IMR-90 (cell line): ENCODE measurements at regions not wholly inside any gene's neighbourhood (a gene's known extent, or its start where the extent isn't known, plus 50 kb on each side); places are given as distances from the start of the nearest gene placed in this dataset.

Experiments used
- ATAC-seq: fragments of 200-7000 bp; cut with Tn5 transposase; 2 replicates; pipeline ENCODE4 v1.9.1; 2020; ENCODE audit warnings: low read depth, mild to moderate bottlenecking, moderate library complexity
- BruUV-seq: library from RNA; stranded (reverse); fragments of 400-500 nt; replicated peaks from 2 replicates; lab custom pipeline; 2021; lab: Mats Ljungman, UMichigan
- CTCF ChIA-PET: fragments of 300-600 bp; formaldehyde crosslinking; extraction: SDS; loops from one replicate; lab custom pipeline; 2021; ENCODE audit warnings: antibody characterized with exemption; lab: Yijun Ruan, JAX
- POLR2A ChIA-PET: fragments of 300-600 bp; sonication (Branson Sonifier 250); formaldehyde crosslinking; loops from one replicate; lab custom pipeline; 2022; ENCODE audit warnings: antibody characterized with exemption; ENCODE audit not compliant: unreplicated experiment; lab: Charles Lee
- DNase-seq: peaks from one replicate; pipeline ENCODE4 v3.0.0; 2013
- H2AFZ ChIP-seq: replicated peaks from 2 replicates; pipeline ENCODE3; 2013; ENCODE audit warnings: low read length, mild to moderate bottlenecking; ENCODE audit not compliant: poor library complexity
- H2AK5ac ChIP-seq: 2 replicates; pipeline ENCODE4 v1.6.1; 2013; ENCODE audit warnings: low read depth, low read length, inconsistent platforms
- H2AK9ac ChIP-seq: replicated peaks from 2 replicates; pipeline ENCODE3; 2013; ENCODE audit warnings: mild to moderate bottlenecking, low read depth, low read length, moderate library complexity; ENCODE audit not compliant: poor library complexity
- H2BK120ac ChIP-seq: 2 replicates; pipeline ENCODE4 v1.6.1; 2013; ENCODE audit warnings: low read depth, low read length, inconsistent platforms
- H2BK15ac ChIP-seq: 3 replicates; pipeline ENCODE4 v1.6.1; 2013; ENCODE audit warnings: low read depth, low read length, inconsistent platforms
- H2BK20ac ChIP-seq: 2 replicates; pipeline ENCODE4 v1.6.1; 2013; ENCODE audit warnings: low read depth, mild to moderate bottlenecking, inconsistent platforms, low read length, moderate library complexity
- H2BK5ac ChIP-seq: 2 replicates; pipeline ENCODE4 v1.6.1; 2013; ENCODE audit warnings: mild to moderate bottlenecking, low read depth, low read length, inconsistent platforms; ENCODE audit not compliant: poor library complexity, severe bottlenecking
- H3K14ac ChIP-seq: replicated peaks from 2 replicates; pipeline ENCODE4 v1.6.1; 2013; ENCODE audit warnings: low read depth, low read length, inconsistent platforms
- H3K18ac ChIP-seq: 2 replicates; pipeline ENCODE4 v1.6.1; 2013; ENCODE audit warnings: low read depth, low read length, control low read depth
- H3K23ac ChIP-seq: 2 replicates; pipeline ENCODE4 v1.6.1; 2013; ENCODE audit warnings: low read depth, low read length, inconsistent platforms
- H3K27ac ChIP-seq: 2 replicates; pipeline ENCODE4 v1.5.1; 2013; ENCODE audit warnings: mild to moderate bottlenecking, control low read depth, low read length; ENCODE audit not compliant: insufficient read depth
- H3K27me3 ChIP-seq: 2 replicates; pipeline ENCODE4 v1.6.1; 2013; ENCODE audit warnings: low read length; ENCODE audit not compliant: control insufficient read depth, insufficient read depth
- H3K36me3 ChIP-seq: 2 replicates; pipeline ENCODE4 v1.6.1; 2013; ENCODE audit warnings: low read length, mixed read lengths; ENCODE audit not compliant: control insufficient read depth, insufficient read depth
- H3K4ac ChIP-seq: 2 replicates; pipeline ENCODE4 v1.6.1; 2013; ENCODE audit warnings: low read depth, low read length, inconsistent platforms
- H3K4me1 ChIP-seq: 2 replicates; pipeline ENCODE4 v1.6.1; 2013; ENCODE audit warnings: low read length, mixed read lengths; ENCODE audit not compliant: control insufficient read depth, insufficient read depth
- H3K4me2 ChIP-seq: 2 replicates; pipeline ENCODE4 v1.6.1; 2013; ENCODE audit warnings: low read depth, mild to moderate bottlenecking, control low read depth, low read length, moderate library complexity
- H3K4me3 ChIP-seq: 2 replicates; pipeline ENCODE4 v1.5.1; 2013; ENCODE audit warnings: low read depth, mild to moderate bottlenecking, control low read depth, low read length, moderate library complexity; ENCODE audit not compliant: insufficient read depth
- H3K56ac ChIP-seq: 2 replicates; pipeline ENCODE4 v1.6.1; 2013; ENCODE audit warnings: low read length, inconsistent platforms; ENCODE audit not compliant: insufficient read depth; ENCODE audit errors: extremely low read depth
- H3K79me1 ChIP-seq, 2 experiments: 2 replicates each; pipeline ENCODE4 v1.6.1; 2013; ENCODE audit warnings: low read length in 2 of 2, inconsistent platforms in 1 of 2, low read depth in 1 of 2
- H3K9ac ChIP-seq: 2 replicates; pipeline ENCODE4 v1.6.1; 2013; ENCODE audit warnings: low read depth, low read length, control low read depth
- H3K9me1 ChIP-seq: 2 replicates; pipeline ENCODE4 v1.6.1; 2013; ENCODE audit warnings: low read length, inconsistent platforms; ENCODE audit not compliant: insufficient read depth
- H3K9me3 ChIP-seq: 2 replicates; pipeline ENCODE4 v1.6.1; 2013; ENCODE audit warnings: low read length; ENCODE audit not compliant: control insufficient read depth, insufficient read depth
- H4K20me1 ChIP-seq: 2 replicates; pipeline ENCODE4 v1.6.1; 2013; ENCODE audit warnings: low read length, inconsistent platforms; ENCODE audit not compliant: insufficient read depth
- H4K5ac ChIP-seq: 2 replicates; pipeline ENCODE4 v1.6.1; 2013; ENCODE audit warnings: mild to moderate bottlenecking, low read depth, low read length, control low read depth
- H4K8ac ChIP-seq, 2 experiments: 2 replicates each; pipeline ENCODE4 v1.6.1; 2013; ENCODE audit warnings: low read depth in 2 of 2, low read length in 2 of 2, control low read depth in 1 of 2, inconsistent platforms in 1 of 2
- H4K91ac ChIP-seq: 2 replicates; pipeline ENCODE4 v1.6.1; 2013; ENCODE audit warnings: low read depth, low read length, inconsistent platforms; ENCODE audit not compliant: insufficient read depth
- BHLHE40 ChIP-seq: fragments of 150-350 bp; IDR thresholded peaks from 2 replicates; pipeline ENCODE4 v1.6.1; 2016; ENCODE audit warnings: mild to moderate bottlenecking, low read depth, low read length
- CEBPB ChIP-seq: IDR thresholded peaks from 2 replicates; pipeline ENCODE4 v1.6.1; 2012; ENCODE audit warnings: low read depth, low read length, improper control_type of control experiment
- CHD1 ChIP-seq: IDR thresholded peaks from 2 replicates; pipeline ENCODE4 v1.6.1; 2012; ENCODE audit warnings: low read depth, low read length, improper control_type of control experiment
- FOS ChIP-seq: fragments of 150-350 bp; IDR thresholded peaks from 2 replicates; pipeline ENCODE4 v1.6.1; 2016; ENCODE audit warnings: low read depth, low read length
- MAFK ChIP-seq: IDR thresholded peaks from 2 replicates; pipeline ENCODE4 v1.6.1; 2012; ENCODE audit warnings: low read depth, low read length, improper control_type of control experiment
- MAZ ChIP-seq: IDR thresholded peaks from 2 replicates; pipeline ENCODE4 v1.6.1; 2012; ENCODE audit warnings: low read depth, mild to moderate bottlenecking, low read length, improper control_type of control experiment, moderate library complexity, borderline replicate concordance
- MXI1 ChIP-seq: IDR thresholded peaks from 2 replicates; pipeline ENCODE4 v1.6.1; 2012; ENCODE audit warnings: low read depth, mild to moderate bottlenecking, low read length, moderate library complexity, borderline replicate concordance
- NFE2L2 ChIP-seq: fragments of 150-350 bp; IDR thresholded peaks from 2 replicates; pipeline ENCODE4 v1.6.1; 2016; ENCODE audit warnings: low read depth, mild to moderate bottlenecking, low read length
- POLR2A ChIP-seq: IDR thresholded peaks from 2 replicates; pipeline ENCODE4 v1.6.1; 2012; ENCODE audit warnings: mild to moderate bottlenecking, low read depth, low read length
- RAD21 ChIP-seq: IDR thresholded peaks from 2 replicates; pipeline ENCODE4 v1.6.1; 2012; ENCODE audit warnings: low read length, improper control_type of control experiment
- RCOR1 ChIP-seq: IDR thresholded peaks from 2 replicates; pipeline ENCODE4 v1.6.1; 2012; ENCODE audit warnings: mild to moderate bottlenecking, low read length, improper control_type of control experiment; ENCODE audit not compliant: insufficient replicate concordance
- RFX5 ChIP-seq: IDR thresholded peaks from 2 replicates; pipeline ENCODE4 v1.8.0; 2012; ENCODE audit warnings: low read depth, mild to moderate bottlenecking, low read length, moderate library complexity
- SMC3 ChIP-seq: fragments of 150-350 bp; IDR thresholded peaks from 2 replicates; pipeline ENCODE4 v1.6.1; 2016; ENCODE audit warnings: low read depth, mild to moderate bottlenecking, antibody characterized with exemption, low read length, moderate library complexity
- WGBS, 2 experiments: methylation state at CpG; one replicate each; pipeline versions ENCODE4 v1.1.5 to v1.1.7; 2013; ENCODE audit warnings: missing lambda C conversion rate in 2 of 2; ENCODE audit not compliant: insufficient read length in 1 of 2; ENCODE audit errors: extremely low coverage in 2 of 2; 5-methylcytosine and 5-hydroxymethylcytosine counted together
- dilution Hi-C: fragments of 300-500 bp; cut with HindIII; formaldehyde crosslinking; loops from one replicate; pipeline ENCODE4 v1.14.3; 2018; ENCODE audit warnings: low sequenced_read_pairs; ENCODE audit not compliant: unreplicated experiment
- in situ Hi-C: fragments of 300-500 bp; cut with MboI; formaldehyde crosslinking; loops from 3 replicates; pipeline ENCODE4 v1.14.3; 2019; ENCODE audit warnings: low sequenced_read_pairs, inconsistent platforms, mixed read lengths
- intact Hi-C: fragments of 100-400 bp; cut with micrococcal nuclease; formaldehyde crosslinking; loops from 2 replicates; pipeline ENCODE4 v1.10.0; 2022
- TF ChIP-seq, protein P1 (sequence below): conservative IDR thresholded peaks from 2 replicates; pipeline ENCODE4 v1.5.1; 2012; ENCODE audit warnings: mild to moderate bottlenecking, low read depth, low read length, improper control_type of control experiment
- TF ChIP-seq, protein P2 (sequence below): fragments of 150-350 bp; IDR thresholded peaks from 2 replicates; pipeline ENCODE4 v1.6.1; 2016; ENCODE audit warnings: low read depth, mild to moderate bottlenecking, low read length, moderate library complexity, borderline replicate concordance
- TF ChIP-seq, protein P3 (sequence below): fragments of 150-350 bp; IDR thresholded peaks from 2 replicates; pipeline ENCODE4 v1.6.1; 2017; ENCODE audit warnings: mild to moderate bottlenecking, antibody characterized with exemption, low read length, low read depth

DNA sequence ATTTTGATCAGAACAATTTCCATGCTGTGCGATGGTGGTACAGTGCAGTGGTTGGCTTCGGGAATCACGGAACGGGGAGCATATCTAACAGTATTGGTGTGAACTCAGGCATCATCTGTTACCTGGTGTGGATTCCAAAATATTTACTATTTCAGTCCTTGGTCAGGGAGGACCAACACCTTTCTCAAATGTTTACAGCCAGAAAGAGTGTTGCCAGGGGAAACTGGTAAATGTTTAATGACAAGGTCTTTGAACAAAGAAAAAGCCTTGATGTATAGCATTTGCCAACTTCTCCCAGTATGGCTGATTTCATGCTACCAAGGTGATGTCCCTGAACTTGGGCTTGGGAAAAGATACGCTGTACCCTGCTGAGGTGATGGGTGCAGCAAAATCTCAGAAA is 145.6 kb upstream of the POC5 start:
- no peak overlapping the region for H2BK120ac ChIP-seq
- POLR2A ChIA-PET, result no interaction called here
- TF ChIP-seq MXI1 (no peak), MAZ (no peak), RCOR1 (no peak), CHD1 (no peak), CEBPB (no peak), NFE2L2 (no peak), BHLHE40 (no peak), MAFK (no peak), SMC3 (no peak), RFX5 (no peak), FOS (no peak), RAD21 (no peak), POLR2A (no peak)
- TF ChIP-seq, protein P1, sequence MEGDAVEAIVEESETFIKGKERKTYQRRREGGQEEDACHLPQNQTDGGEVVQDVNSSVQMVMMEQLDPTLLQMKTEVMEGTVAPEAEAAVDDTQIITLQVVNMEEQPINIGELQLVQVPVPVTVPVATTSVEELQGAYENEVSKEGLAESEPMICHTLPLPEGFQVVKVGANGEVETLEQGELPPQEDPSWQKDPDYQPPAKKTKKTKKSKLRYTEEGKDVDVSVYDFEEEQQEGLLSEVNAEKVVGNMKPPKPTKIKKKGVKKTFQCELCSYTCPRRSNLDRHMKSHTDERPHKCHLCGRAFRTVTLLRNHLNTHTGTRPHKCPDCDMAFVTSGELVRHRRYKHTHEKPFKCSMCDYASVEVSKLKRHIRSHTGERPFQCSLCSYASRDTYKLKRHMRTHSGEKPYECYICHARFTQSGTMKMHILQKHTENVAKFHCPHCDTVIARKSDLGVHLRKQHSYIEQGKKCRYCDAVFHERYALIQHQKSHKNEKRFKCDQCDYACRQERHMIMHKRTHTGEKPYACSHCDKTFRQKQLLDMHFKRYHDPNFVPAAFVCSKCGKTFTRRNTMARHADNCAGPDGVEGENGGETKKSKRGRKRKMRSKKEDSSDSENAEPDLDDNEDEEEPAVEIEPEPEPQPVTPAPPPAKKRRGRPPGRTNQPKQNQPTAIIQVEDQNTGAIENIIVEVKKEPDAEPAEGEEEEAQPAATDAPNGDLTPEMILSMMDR, result no peak
- TF ChIP-seq, protein P2, sequence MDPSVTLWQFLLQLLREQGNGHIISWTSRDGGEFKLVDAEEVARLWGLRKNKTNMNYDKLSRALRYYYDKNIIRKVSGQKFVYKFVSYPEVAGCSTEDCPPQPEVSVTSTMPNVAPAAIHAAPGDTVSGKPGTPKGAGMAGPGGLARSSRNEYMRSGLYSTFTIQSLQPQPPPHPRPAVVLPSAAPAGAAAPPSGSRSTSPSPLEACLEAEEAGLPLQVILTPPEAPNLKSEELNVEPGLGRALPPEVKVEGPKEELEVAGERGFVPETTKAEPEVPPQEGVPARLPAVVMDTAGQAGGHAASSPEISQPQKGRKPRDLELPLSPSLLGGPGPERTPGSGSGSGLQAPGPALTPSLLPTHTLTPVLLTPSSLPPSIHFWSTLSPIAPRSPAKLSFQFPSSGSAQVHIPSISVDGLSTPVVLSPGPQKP, result no peak
- TF ChIP-seq, protein P3, sequence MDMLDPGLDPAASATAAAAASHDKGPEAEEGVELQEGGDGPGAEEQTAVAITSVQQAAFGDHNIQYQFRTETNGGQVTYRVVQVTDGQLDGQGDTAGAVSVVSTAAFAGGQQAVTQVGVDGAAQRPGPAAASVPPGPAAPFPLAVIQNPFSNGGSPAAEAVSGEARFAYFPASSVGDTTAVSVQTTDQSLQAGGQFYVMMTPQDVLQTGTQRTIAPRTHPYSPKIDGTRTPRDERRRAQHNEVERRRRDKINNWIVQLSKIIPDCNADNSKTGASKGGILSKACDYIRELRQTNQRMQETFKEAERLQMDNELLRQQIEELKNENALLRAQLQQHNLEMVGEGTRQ, result no peak
- H3K9me1 ChIP-seq, result no peaks in the 10 kb centered on the region
- H4K8ac ChIP-seq, result no peak overlapping the region
- no peak overlapping the region for H3K56ac ChIP-seq
- peaks cover 10% of the 10 kb centered on the region for H3K9me3 ChIP-seq
- H3K4ac ChIP-seq, result no peak overlapping the region
- in situ Hi-C loops, result no loop called here
- H3K36me3 ChIP-seq, result no peaks in the 10 kb centered on the region
- dilution Hi-C loops, result no loop called here
- no peak overlapping the region for H3K4me3 ChIP-seq
- H2BK20ac ChIP-seq, result no peak overlapping the region
- intact Hi-C loops, result no loop called here
- no peak overlapping the region for H3K18ac ChIP-seq
- H2AK9ac ChIP-seq, result no peak overlapping the region
- CTCF ChIA-PET, result interaction anchor here (0.6 kb wide), 1 partner anchor 203 kb away, joined by 3 read pairs; no protein-coding TSS in a partner anchor
- H3K9ac ChIP-seq, result no peak overlapping the region
- H2AFZ ChIP-seq, result no peak overlapping the region
- H4K20me1 ChIP-seq, result no peaks in the 10 kb centered on the region
- H3K79me1 ChIP-seq, result no peaks in the 10 kb centered on the region
- WGBS, 2 experiments, result 100% methylated on average over 1 of the region's 5 CpGs; no CpG with 5 or more reads in 1 of the 2 experiments
- H4K5ac ChIP-seq, result no peak overlapping the region
- no peak overlapping the region for H2BK15ac ChIP-seq
- no peak overlapping the region for H3K14ac ChIP-seq
- H4K91ac ChIP-seq, result no peak overlapping the region
- H3K23ac ChIP-seq, result no peak overlapping the region
- no peak for DNase-seq
- H3K27me3 ChIP-seq, result no peaks in the 10 kb centered on the region
- BruUV-seq, result no TSS peak
- no peak overlapping the region for H2AK5ac ChIP-seq
- no peak overlapping the region for H3K27ac ChIP-seq
- no peak overlapping the region for H2BK5ac ChIP-seq
- H3K4me2 ChIP-seq, result no peak overlapping the region
- no peak for ATAC-seq
- no peaks in the 10 kb centered on the region for H3K4me1 ChIP-seq
